ENCODE measurements at regions not wholly inside any gene's neighbourhood (a gene's known extent, or its start where the extent isn't known, plus 50 kb on each side); places are given as distances from the start of the nearest gene placed in this dataset.

DNA sequence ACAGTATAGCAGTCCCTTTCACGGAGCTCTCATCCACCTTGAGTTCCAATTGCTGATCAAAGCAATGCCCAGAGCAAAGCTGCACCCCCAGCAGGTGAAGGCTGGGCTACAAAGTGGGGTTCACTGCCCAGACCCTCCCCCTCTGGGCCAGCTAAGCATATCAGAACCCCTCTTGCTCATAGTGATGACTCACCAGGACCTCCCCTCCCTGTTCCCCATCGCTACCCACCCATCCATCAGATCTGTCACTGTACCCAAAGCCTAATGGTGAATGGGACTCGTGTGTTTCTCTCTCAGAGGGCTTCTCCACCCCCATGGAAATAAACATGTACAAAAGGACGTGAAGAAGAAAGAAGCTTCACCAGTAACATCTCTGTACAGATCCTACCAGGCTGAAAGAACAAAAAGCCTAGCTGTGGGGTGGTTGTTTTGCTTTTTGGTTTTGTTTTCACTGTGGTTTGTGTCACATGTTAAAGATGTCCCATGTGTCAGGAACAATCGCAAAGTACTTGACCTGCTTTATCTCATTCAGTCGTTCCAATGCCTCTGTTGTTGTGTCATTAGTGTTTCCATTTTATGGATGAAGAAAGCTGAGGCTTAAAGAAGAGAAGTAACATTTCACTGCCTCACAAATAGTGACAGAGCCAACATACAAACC is 518.5 kb downstream of the CD83 start:
- DNase-seq (ENCODE audit: low read depth in 2 of 2) = no peak

DNA sequence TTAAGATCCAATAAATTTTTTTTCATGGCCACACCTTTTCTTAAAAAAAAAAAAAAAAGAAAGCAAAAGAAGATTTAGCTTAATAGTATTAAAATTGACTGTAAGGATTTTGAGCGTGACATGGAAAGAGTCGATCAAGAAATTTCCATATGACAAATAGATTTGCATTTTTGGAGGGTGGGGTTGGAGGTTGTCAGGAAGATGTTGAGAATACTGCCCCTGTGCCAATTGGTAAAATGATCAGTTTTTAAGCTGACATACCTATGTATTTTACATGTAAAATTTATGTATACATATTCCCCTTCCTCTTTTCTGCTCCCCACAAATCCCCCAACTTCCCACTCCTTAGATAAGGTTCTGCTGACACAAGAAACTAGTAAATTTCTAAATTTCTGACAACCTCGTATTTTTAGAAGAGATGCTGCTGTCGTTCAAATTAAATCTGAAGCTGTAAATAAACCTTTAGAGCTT is 520.9 kb downstream of the CD83 start:
- no peak for DNase-seq (ENCODE audit: low read depth in 2 of 2)

DNA sequence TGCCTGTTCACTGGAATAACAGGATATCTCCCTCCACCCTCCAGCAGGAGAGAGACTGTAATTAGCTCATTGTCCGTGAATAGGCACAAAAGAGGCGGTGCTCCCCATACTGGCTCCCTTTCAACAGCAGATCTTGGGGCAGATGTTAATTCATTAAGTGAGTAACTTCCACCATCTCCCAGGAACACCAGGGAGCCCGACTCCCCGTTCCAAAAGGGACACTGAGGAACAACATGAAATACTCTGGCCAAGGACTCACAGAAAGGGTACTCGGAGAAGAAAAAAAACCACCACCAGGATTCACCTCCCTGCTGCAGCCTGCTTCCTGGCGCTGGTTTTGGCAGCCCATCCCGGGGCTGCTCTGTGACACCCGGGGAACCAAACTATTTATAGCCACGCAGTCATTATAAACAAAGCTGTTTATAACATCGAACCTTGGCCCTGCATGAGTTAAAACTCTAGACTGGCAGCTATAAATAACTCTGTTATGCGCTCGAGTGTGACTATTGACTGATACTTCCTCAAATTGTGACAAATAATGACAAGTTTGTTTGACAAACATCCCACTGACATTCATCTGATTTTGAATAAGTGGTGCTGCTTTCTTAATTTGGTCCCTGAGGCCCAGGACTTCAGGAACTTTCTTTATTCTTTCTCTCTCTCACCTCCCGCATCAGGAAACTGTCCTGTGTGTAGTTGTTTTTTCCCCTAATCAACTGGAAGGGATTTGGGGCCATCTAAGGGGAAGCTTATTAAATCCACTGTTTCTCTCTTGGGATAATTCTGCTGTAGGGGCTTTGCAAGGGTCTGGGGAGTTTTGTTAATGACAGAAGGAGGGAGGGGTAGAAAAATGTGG is 521.6 kb downstream of the CD83 start:
- no peak for DNase-seq (ENCODE audit: low read depth in 2 of 2)

DNA sequence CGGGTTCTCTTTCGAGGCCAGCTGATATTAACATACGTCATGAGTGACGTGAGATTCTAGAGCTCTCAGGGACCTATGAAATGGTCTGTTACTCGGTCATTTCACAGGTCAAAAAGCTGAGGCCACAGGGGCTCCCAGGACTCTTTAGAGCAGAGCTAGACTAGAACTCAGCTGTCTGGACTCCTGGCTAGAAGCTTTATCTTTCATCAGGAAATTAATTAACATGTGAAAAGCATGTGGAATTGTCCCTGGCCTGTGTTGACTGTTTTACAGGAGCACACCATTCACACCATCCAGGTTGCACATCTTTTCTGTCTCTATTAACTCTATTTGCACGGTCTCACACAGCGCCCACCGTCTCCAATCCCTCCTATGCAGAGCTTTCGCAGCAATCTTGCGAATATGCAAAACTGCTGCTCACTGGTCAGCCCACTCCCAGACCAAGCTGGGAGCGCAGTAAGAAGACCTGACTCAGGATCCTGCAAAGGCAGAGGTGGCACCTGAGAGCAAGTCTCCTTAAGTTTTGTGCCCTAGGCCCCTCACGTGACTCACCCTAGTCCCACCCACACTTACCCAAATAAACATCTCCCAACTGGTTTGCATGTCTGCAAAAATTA is 522.5 kb downstream of the CD83 start:
- no peak for DNase-seq (ENCODE audit: low read depth in 2 of 2)

DNA sequence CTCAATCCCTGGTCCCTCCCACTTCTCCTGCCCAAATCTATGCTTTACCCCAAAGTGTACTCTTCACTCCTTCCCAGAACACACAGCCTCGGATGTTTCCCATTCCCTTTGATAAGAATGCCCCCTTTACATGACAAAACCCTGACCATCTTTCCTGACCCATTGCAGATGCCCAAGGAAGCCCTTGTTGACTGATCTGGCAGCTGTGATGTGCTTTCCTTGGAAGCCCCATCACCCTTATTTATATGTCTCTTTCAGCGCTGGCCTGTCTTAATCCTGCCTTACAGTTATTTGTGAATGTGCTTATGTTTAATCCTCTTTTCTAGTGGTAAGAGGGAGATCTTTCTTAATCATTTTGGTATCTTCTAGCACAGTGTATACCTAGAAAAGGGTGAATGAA is 523.1 kb downstream of the CD83 start:
- DNase-seq (ENCODE audit: low read depth in 2 of 2) = no peak

DNA sequence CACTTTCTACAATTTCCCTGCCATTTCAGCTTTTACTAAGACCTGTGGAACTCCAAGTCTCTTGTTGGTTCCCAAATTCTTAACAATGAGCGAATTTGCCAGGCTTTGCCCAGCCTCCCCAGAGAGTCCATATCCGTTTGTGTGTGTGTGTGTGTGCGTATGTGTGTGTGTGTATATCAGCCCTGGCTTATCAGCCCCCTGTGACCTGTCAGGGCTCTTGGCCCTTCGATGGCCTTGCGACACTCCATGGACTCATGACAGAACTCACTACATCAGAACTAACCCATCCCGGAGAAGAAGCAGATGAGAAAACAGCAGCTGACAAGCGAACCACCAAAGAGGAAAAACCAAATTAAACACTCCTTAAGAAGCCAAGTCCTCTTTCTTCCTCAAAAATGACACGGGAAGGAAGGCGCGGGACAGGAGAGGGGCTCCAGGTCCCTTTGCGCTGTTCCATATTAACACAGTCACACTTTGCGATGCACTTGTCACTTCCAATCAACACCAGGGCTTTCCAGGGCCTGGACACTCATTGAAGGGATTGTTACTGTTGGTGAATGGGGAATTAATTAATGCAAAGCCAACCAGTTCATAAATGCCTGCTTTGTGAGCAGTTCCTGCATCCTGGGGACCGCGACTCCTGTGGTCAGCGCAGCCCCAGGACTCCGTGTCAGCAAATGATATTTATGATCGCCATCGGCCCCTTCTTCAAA is 524.0 kb downstream of the CD83 start:
- DNase-seq (ENCODE audit: low read depth in 2 of 2) = no peak

DNA sequence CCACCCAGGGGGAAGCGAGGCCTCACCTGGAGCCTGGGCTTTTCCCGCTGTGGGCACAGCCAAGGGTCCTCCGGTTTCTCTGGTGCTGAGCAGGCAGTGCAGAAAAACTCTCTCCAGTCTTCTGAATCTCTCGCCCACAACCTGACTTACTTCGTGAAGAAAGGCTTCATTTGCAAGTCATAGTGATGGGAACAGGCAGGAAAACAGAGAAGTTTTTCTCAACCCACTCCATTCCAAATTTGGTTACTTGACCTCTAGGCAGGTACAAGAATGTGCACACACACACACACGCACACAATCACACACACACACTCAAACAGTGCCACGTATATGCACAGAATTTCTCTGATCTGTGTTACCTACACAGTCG is 524.5 kb downstream of the CD83 start:
- DNase-seq (ENCODE audit: low read depth in 2 of 2) = no peak

DNA sequence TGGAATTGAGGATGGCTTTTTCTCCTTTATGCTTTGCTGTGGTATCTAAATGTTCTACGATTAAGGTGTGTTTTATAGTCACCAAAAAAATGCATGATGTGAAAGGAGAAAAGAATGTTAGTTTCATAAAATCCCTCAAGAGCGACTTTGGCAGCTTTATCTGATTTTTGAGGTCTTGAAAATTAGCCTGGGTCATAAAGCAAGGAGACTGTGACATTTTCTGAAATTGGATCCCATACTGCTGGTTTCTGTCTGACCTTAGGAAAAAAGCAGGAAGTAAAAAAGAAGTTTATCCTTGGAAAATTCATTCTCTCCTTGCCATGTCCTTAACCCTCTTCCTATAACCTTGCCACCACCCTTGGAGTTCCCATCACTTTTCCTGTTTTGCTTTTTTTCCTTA is 525.3 kb downstream of the CD83 start:
- no peak for DNase-seq (ENCODE audit: low read depth in 2 of 2)

DNA sequence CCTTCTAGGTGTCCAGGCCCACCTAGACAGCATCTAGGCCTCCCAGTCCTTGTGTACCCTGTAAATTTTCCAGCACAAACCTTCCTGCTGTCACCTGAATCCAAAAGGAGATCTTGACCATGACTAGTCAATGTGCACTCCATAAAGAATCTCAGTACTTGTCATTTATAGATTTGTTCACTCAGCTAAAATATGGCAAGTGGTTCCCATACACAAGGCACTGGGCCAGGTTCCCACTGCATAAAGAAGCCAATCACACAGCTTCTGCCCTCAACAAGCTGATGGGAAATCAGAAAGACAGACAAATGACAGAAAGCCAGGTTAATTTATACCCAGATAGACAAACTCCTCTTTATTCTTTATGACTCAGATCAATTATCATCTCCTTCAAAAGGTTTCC is 526.8 kb downstream of the CD83 start:
- no peak for DNase-seq (ENCODE audit: low read depth in 2 of 2)

DNA sequence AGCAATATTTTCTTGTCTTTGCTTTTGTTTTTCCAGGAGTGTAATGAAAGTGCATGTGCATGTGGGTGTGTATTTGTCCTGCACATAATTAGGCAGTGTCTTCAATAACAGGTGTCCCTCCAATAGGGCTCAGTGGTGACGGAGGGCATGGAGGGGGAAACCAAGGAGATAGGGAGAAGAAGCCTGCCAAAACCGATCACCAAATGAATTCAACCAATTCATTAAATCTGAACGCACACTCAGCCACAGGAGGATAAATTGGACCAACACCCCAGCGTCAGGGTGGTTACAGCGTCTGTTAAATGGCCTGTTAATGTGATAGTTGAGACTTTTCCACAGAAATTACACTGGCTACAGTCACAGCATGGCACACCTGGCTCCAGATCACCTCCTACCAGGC is 527.6 kb downstream of the CD83 start:
- no peak for DNase-seq (ENCODE audit: low read depth in 2 of 2)

DNA sequence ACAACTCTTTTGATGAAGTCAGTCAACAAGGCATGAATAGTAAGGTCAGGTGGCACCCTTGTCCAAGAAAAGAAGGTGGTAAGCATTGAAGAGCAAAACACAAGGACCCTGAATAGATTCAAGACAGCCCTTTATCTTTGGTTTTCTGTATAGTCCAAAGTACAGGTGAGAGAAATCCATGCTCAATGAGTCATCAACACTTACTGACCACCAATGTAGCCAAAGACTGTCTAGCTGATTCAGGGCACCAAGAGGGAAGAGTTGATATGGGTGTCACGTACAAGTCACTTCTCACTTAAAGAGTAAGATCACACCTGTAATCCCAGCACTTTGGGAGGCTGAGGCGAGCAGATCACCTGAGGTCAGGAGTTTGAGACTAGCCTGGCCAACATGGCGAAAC is 528.3 kb downstream of the CD83 start:
- DNase-seq (ENCODE audit: low read depth in 2 of 2) = no peak

DNA sequence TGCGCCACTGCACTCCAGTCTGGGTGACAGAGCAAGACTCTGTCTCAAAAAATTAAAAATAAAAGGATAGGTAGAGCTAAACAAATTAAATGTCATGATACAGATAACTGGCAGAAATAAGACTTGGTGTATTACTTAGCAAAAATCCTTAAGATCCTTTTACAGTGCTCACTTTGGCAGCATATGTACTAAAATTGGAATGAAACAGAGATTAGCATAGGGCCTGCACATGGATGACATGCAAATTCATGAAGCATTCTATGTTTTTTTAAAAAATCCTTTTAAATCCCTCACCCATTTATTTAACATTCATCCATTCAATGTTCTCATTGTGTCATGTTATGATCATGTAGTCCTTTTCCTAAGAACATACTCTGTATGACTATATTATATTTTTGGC is 528.8 kb downstream of the CD83 start:
- DNase-seq (ENCODE audit: low read depth in 2 of 2) = no peak

DNA sequence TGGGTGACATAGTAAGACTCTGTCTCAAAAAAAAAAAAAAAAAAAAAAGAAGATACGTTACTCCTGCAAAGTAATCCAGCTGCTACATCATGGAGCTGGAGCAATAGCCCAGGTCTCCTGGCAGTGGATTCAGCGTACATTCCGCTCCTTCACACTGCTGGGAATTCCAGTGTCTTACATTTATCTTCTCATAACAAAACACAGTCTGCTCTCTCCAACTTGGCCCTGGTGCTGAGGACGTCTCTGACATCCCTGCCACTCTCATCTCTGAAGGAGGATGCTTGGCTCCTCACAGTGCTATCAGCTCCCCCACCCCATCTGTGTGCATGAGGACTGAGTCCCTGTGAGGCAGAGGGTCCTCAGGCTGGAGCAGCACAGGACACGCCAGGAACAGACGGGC is 529.8 kb downstream of the CD83 start:
- DNase-seq (ENCODE audit: low read depth in 2 of 2) = no peak

DNA sequence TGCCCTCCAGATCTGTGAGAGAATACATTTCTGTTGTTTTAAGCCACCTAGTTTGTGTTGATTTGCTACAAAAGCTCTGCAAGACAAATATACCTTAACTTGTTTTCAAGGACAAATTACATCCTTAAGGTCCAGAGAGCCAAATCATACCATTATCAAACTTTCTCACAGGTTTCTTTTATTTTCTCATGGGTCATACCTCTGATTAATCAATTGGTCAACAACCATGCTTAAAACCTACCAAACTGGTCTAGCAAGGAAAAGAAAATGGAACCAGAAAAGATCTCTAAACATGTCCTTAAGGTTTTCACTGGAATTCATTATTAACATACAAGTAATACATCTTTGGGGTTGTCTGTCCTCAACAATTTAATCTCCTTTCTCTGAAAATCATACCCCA is 535.0 kb downstream of the CD83 start:
- no peak for DNase-seq (ENCODE audit: low read depth in 2 of 2)

DNA sequence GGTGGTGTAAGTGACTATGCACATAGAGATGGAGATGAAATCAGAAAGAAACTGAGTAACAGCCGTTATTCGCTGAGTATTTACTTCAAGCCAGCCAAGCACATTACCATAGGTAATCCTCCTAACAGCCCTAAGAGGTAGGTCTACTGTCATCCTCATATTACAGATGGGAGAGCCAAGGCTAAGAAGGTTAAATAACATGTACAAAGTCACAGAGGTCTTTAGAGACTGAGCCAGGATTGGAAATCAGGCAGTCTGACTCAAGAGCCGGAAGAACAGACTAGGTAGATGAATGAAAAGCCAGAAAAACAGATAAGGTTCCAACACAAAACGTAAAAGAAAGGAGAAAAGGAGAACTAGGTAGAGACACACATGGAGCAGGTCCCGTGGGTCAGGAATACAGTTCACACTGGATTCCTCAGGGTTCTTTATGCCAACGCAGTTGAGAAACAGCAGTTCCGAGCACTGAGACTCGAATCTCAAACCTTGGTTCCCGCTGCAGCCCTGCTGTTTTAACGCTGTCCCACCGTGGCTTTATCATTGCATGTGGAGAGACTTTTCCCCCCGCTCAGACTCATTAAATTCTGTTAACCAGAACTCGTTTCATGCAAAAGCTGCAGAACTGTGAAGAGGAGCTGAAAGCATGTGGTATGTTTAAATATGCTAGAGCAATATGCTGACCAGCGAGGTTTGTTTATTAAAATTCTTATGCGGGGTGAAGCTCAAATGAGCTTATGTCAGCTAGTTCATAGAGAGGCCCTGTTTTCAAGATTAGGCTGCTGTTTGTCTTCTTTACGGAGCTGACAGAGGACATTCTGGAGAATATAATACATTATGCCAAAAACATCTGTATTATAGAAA is 537.9 kb downstream of the CD83 start:
- no peak for DNase-seq (ENCODE audit: low read depth in 2 of 2)

DNA sequence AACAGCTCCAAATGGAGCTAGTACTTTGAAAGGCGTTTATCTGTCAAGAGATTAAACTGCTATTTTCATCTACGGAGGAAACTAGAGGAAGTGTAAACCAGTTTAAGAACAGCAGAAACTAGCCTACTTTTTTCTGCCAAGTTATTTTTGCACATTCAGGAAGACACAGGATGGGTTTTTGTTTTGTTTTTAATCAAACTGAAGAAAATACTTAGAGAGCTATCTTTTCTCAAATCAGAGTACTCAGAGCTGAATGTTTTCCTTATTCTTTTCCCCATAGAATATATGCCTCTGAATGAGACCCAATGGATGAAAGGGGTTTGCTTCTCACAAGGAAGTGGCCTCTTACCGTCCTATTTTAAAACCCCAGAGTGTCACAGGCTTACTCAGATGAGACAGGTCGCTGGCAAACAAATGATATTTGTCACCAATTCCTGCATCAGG is 538.5 kb downstream of the CD83 start:
- DNase-seq (ENCODE audit: low read depth in 2 of 2) = no peak

DNA sequence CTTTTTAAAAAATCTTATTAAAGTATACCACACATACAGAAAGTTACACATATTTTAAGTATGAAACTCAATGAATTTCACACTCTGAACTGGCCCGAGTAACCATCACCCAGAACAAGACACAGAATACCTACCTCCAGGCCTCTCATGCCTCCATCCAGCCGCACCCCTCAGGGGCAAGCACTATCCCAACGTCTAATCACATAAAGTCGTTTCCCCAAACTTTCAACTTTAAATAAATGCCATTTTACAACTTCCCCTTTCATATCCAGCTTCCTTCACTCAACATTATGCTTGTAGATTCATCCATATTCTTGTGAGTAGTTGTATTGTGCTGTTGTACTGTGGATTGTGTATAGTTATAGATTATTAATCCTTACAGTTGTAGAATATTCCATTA is 539.1 kb downstream of the CD83 start:
- no peak for DNase-seq (ENCODE audit: low read depth in 2 of 2)

DNA sequence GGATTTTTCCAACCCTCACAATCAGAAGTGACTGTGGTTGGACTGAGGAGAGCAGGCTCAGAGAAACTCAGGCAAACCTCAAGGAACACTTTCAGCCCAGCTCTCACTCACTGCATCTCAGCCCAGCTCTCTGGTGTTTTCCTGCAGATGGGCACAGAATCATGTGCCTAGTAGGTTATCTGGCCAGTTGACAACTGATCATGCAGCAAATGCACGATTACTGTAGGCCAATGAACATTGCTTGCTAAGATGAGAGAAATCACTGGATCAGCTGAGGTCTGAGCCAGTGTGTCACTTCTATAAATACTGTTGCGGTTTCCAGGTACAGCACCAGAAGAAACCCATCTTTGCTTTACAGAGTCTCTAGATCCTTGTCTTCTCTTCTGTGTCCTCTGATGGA is 540.5 kb downstream of the CD83 start:
- DNase-seq (ENCODE audit: low read depth in 2 of 2) = no peak

DNA sequence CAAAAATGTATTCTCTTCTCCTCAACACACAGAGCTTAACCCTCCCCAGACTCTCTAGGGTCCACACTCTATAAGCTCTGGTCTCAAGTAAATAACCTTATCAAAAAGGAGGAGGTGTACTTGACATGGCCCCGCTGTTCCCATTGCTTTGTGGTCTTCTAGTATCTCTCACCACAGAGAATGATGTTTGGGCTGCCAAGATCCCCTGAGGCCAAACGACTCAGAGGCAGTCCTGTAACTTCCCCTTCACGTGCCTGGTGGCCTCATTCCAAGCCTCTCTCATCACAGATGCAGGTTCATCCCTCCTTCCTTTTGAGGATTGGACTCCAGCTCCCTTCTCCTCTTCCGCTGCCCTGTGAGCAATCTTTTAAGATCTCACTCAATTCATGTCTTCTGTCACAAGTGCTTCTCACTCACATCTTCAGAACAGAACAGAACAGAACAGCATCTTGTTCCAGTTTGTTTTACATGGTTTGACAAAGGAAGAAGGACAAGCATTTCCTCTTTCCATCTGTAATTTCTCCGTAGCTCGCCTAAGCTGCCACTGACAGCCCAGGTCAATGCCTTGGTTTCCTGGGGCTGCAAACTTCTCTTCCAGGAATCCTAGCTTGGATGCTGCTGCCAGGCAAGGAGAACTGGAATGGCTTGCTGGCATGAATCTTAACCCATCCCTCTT is 541.5 kb downstream of the CD83 start:
- no peak for DNase-seq (ENCODE audit: low read depth in 2 of 2)

DNA sequence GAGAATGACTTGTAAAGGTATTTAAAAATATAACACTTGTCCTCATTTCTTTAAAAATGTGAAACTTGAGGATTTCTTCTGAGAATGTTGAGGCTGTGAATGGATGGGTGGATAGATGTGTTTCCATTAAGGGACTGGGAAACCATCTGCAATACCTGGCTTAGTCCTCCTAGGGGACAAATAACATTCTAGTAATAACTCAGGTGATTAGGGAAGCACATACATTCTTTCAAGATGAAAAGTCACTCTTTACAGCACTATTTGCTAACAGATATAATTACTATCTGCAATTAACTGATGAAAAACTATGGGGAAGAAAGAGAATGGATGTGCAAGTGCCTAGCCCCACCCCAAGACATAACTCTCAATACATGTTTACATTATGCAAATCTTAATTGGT is 542.3 kb downstream of the CD83 start:
- no peak for DNase-seq (ENCODE audit: low read depth in 2 of 2)

Measured in stimulated activated CD8-positive, alpha-beta memory T cell treated with anti-CD3 and anti-CD28 coated beads, Interleukin-15, amount 100 ng/mL, for 48 hours (primary cell).